GM12873 (cell line): ENCODE measurements at regions not wholly inside any gene's neighbourhood (a gene's known extent, or its start where the extent isn't known, plus 50 kb on each side); places are given as distances from the start of the nearest gene placed in this dataset.
A peak's percentile ranks its signal among the peaks of the same experiment; 100 is the strongest.

Source experiments
- TF ChIP-seq, protein P1 (sequence below): IDR thresholded peaks from 2 replicates; pipeline ENCODE4 v1.5.1; 2012; ENCODE audit warnings: low read depth, mild to moderate bottlenecking, moderate library complexity, low read length, control low read depth; ENCODE audit not compliant: insufficient read depth; ENCODE audit errors: missing control alignments

DNA sequence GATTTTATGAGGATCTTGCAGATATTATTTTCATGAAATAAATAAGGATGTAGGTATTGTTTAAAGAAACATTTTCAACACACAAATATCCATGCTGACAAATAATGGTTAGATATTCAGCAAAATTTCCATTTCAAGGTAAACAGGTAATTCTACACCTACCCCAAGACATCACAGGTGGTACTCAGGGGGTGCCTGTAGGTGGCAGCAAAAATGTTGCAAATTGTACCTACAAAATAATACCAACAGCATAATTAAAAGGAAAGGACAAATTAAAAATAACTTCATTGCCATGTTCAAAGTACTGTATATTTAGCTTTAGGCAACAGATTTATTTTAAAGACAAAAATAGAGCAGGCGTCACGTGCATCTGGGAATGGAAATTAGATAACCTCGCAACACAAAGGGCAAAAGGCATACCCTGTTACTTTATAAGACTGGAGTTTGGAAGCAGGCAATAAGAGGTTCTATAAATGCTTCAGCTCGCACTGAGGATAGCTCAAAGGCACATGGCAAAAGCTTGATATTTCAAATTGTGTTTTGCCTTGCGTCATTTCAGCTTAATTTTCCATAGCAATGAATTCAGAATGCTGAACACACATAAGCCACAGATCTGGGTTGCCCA, 630.5 kb downstream of the TDRD15 start:
- TF ChIP-seq, protein P1, sequence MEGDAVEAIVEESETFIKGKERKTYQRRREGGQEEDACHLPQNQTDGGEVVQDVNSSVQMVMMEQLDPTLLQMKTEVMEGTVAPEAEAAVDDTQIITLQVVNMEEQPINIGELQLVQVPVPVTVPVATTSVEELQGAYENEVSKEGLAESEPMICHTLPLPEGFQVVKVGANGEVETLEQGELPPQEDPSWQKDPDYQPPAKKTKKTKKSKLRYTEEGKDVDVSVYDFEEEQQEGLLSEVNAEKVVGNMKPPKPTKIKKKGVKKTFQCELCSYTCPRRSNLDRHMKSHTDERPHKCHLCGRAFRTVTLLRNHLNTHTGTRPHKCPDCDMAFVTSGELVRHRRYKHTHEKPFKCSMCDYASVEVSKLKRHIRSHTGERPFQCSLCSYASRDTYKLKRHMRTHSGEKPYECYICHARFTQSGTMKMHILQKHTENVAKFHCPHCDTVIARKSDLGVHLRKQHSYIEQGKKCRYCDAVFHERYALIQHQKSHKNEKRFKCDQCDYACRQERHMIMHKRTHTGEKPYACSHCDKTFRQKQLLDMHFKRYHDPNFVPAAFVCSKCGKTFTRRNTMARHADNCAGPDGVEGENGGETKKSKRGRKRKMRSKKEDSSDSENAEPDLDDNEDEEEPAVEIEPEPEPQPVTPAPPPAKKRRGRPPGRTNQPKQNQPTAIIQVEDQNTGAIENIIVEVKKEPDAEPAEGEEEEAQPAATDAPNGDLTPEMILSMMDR = peak; percentile 43

GRCh38 chr2:21757805-21758430, 634.1 kb downstream of the TDRD15 start:
- TF ChIP-seq, protein P1 = no peak

- TF ChIP-seq, protein P1 = no peak
Measured at GRCh38 chr2:21759819-21760218, 636.1 kb downstream of the TDRD15 start.

- TF ChIP-seq, protein P1 = no peak
Measured at GRCh38 chr2:21761361-21761760, 637.6 kb downstream of the TDRD15 start.

DNA sequence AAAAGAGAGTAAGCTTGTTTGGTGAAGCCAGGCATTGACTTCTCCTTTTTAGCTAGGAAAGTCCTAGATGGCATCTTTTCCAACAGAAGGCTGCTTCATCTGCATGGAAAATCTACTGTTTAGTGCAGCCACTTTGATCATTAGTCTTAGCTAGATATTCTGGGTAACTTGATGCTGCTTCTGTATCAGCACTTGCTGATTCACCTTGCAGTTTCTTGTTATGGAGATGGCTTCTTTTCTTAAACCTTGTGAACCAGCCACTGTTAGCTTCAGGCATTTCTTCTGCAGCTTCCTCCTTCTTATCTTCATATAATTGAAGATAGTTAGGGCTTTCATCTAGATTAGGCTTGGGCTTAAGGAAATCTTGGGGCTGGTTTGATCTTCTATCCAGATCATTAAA, 639.7 kb downstream of the TDRD15 start:
- TF ChIP-seq, protein P1 = no peak

DNA sequence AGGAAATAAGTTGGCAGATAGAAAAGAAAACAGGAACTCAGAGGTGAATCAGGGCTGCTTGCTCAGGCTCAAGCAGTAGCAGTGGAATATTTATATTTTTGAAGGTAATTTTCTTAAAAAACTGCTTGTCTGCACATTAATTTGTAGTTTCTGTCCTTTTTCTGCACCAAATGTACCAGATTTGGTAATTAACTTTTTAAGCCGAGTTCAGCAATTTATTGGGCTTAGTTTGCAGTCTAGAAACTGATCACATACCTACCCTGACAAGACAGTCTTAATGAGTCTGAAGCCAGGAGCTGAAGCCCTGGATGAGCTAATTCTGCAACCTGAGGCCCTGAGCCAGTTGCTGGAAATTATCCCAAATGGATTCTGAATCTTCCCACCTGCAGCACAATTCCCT, 647.0 kb downstream of the TDRD15 start:
- TF ChIP-seq, protein P1 = no peak

- TF ChIP-seq, protein P1 = no peak
Measured at GRCh38 chr2:21772624-21773023, 648.9 kb downstream of the TDRD15 start.
